GM21360 (cell line): ENCODE measurements at regions not wholly inside any gene's neighbourhood (a gene's known extent, or its start where the extent isn't known, plus 50 kb on each side); places are given as distances from the start of the nearest gene placed in this dataset.
"Not testable (repeated sequence)": the region's sequence is repeated elsewhere in the genome, so short reads cannot be mapped to it uniquely, and the experiment has no call there.

Experiments
- ATAC-seq: cut with Tn5 transposase; IDR thresholded peaks from one replicate; pipeline ENCODE4 v1.9.1; 2021; ENCODE audit warnings: mild to moderate bottlenecking, moderate library complexity; ENCODE audit not compliant: unreplicated experiment

DNA sequence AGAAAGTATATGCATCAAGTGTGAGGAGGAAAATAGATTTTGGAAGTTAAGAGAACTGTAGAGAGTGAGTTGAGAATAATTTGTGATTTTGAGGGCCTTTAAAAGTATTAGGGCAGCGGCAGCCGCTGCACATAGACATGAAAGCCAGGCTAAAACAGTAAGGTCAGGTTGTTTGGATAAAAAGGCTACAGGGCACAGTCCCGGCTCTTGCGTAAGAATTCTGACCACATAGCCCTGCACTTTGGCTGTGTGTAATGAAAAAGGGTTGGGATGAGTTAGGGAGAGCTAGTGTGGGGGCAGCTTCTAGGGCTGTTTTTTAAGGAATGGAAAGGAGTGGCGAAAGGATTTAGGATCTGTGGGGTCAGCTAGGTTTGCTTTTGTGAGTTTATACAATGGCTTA is 130.8 kb downstream of the CCDC71L start:
- ATAC-seq: not testable (repeated sequence)

DNA sequence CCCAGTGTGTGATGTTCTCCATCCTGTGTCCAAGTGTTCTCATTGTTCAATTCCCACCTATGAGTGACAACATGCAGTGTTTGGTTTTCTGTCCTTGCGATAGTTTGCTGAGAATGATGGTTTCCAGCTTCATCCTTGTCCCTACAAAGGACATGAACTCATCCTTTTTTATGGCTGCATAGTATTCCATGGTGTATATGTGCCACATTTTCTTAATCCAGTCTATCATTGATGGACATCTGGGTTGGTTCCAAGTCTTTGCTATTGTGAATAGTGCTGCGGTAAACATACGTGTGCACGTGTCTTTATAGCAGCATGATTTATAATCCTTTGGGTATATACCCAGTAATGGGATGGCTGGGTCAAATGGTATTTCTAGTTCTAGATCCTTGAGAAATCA is 134.3 kb downstream of the CCDC71L start:
- not testable (repeated sequence) for ATAC-seq

DNA sequence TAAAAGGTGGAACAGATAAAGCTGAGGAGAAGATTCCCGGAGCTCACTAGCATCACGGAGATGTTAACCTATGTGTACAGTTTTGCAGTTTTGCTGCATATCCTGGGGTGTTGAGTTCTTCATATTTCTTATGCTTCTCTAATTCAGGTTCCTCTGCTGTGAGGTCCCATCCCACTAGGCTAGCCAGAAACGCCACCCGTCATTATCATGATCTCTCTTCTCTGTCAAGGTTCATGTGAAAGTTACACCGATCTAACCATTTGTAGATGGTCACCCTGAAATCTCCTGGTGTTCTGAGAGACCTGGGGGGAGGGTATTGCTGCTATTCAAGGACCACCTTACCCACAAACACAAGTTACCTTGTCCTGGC is 136.3 kb downstream of the CCDC71L start:
- no peak for ATAC-seq

DNA sequence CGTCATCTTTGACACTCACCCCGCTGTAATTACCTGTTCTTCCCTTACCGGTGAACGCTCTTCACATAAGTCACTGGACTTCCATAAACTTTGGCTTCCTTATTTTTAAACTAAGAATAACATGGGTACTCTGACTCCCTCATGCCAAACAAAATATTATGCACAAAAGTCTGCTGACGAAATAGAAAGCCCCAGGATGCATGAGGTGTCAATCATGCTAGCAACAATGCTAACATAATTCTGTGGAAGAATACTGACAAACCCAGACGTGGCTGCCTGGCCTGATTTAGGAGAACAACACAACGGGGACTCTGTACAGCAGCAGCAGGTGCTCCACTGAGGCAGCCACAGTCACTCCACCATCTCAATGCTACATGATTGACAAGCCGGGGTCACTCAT is 137.5 kb downstream of the CCDC71L start:
- ATAC-seq: no peak

DNA sequence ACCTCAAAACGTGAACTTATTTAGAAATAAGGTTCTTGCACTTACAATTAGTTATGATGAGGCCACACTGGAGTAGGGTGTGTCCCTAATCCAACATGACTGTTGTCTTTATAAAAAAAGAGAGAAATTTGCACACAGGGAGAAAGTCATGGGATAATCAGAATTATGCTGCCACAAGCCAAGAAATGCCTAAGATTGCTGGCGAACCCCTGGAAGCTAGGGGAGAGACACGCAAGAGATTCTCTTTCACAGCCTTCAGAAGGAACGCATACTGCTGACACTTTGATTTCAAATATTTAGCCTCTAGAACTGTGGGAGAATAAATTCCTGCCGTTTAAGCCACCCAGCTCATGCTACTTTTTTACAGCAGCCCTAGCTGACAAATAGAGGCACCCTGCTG is 138.3 kb downstream of the CCDC71L start:
- ATAC-seq: no peak

DNA sequence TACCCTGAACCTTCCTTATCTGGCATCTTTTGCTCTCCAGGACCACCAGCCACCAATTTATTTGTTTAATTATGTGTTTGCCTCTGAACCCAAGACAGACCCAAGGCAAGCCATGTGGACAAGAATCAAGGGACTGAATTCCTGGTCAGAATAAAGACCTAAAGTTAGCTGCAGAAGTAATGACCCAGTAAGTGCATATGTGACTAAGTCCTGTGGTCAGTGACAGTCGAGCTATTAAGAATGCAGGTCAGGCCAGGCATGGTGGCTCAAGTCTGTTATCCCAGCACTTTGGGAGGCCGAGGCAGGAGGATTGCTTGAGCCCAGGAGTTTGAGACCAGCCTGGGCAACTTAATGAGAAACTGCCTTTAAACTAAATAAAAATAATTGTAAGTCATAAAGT is 139.4 kb downstream of the CCDC71L start:
- ATAC-seq: no peak

DNA sequence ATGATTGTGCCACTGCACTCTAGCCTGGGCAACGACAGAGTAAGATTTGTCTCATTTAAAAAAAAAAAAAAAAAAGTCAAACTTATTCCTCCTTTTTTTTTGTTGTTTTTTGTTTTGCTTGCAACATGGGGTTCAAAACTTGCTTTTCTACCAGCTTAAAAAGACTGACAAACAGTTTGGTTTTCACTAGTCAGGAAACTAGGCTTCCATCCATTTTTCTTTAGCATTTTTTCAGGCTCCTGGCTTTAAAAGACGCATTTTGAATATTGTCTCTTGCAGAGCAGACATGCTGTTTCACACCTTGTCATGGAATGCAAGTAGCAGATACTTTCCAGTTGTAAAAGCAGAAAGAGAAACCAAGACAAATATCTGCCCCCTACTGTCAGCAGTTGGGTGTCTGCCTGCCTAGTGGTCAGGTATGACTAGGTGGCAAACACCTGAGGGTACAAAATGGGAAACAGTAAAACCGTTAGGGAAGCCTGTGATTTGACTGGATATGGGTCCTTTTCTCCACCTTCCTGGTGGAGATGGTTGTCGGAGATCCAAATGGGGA is 139.9 kb downstream of the CCDC71L start:
- ATAC-seq: no peak

DNA sequence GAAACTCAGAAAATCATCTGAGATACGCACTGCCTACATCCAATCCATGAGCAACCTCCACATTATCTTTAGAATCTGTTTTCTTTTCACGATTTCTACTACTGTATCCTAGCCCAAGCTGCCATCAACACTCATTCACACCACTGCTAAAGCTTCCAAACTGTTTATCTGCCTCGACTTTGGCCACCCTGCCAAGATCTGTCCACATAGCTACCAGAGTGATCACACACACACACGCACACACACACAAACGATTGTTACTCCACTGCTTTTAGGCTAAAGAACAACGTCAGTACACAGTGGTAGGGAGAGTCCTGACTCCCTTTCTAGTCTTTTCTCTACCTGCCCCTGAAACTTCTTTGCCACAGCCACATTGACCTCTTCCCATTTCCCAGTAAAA is 142.0 kb downstream of the CCDC71L start:
- ATAC-seq: no peak

DNA sequence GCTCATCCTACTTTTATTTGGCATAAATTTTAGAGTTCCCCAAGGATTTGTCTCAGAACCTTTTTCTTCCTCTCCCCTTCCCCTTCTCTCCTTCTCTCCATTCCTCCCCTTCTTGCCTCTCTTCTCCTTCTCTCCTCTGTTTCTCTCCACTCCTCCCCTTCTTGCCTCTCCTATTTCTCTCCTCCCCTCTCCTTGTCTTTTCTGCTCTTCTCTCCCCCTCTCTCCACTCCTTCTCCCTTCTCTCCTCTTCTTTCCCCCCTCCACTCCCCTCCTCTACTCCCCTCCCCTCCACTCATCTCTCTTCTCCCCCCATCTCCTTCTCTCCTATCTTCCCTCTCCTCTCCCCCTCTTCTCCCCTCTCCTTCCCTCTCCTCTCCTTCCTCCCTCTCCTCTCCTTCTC is 142.7 kb downstream of the CCDC71L start:
- ATAC-seq: no peak

DNA sequence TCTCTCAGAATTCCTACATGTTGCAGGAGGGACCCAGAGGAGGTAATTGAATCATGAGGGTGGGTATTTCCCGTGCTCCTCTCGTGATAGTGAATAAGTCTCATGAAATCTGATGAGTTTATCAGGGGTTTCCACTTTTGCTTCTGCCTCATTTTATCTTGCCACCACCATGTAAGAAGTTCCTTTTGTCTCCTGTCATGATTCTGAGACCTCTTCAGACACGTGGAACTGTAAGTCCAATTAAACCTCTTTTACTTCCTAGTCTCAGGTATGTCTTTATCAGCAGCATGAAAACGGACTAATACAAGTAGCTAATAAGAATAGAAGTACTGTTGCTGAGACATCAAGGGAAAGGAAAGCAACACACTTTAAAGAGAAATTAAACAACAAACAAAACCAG is 143.4 kb downstream of the CCDC71L start:
- no peak for ATAC-seq

DNA sequence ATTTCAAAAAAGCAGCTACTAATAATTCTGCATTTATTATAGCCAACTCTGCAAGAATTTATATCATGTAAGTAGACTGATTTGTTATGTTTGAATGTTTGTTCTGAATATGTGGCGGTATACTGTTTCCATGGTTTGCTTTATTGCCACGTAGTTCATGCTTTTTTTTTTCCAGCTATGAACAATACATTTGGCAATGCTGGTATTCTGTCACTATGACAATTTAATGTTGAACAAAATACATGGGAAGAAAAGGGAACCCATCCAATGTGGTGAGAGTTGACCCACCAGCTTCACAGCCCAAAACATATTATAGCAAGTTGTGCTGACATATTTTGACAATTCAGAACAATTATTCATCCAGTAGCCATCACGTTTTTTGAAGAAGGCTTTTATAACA is 145.6 kb downstream of the CCDC71L start:
- no peak for ATAC-seq

DNA sequence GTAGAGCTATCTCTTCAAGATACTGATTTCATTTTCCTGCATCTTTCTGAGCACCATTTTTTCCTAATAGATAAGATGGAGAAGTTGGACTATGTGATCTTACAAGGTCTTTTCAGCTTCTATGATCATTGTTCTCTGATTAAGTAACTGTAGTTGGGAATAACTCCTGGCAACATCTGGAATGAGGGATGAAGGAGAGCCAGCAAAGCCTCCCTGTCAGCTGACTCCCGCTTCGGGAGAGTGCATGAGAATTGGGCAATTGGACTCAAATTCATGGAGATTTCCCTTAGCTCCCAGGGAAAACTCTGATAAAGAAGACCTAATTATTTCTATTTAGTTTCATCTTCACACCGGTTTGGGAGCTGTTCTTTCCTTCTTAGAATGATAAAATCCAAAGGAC is 146.1 kb downstream of the CCDC71L start:
- ATAC-seq: no peak

DNA sequence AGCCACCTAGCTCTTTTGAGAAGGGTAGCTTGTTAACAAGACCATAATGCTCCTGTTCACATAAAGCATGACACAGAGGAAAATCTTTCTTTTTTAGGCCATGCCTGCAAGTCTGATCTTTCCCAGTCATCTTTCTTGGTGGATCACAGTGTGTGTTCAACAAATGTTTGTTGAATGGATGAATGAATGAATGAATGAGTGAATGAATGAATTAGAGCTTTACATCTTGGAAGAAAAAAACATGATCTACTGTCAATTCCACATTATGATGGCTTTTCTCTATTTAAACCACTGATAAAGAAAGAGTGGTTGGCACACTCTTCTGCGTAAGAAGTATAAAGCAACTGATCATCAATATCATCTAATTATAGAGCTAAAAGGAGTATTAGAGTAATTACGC is 148.7 kb downstream of the CCDC71L start:
- no peak for ATAC-seq

DNA sequence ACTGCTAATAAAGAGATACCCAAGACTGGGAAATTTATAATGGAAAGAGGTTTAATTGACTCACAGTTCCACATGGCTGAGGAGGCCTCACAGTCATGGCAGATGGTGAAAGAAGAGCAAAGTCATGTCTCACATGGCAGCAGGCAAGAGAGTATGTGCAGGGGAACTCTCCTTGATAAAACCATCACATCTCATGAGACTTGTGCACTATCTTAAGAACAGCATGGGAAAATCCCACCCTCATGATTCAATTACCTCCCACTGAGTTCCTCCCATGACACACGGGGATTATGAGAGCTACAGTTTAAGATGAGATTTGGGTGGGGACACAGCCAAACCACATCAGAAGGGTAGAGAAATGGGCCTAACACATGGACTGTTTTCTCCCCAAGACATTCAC is 156.3 kb downstream of the CCDC71L start:
- ATAC-seq: no peak

DNA sequence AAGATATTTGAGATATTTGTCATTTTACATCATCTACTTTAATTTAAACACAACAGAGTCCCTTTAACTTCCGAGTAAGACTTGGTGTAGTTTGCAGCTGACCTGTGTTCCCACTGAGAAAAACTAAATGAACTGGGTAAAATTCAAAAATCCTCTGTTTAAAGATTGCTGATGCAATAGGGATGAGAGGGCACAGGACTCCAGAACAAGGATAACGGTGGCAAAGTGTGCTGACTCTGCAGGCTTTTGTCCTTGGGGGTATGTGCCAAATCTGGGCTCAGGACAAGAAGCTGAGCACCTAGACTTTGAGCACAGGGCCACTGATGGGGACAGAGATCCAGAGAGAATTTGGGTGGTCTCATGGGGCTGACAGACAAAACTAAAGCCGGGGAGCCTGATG is 156.8 kb downstream of the CCDC71L start:
- ATAC-seq: no peak

DNA sequence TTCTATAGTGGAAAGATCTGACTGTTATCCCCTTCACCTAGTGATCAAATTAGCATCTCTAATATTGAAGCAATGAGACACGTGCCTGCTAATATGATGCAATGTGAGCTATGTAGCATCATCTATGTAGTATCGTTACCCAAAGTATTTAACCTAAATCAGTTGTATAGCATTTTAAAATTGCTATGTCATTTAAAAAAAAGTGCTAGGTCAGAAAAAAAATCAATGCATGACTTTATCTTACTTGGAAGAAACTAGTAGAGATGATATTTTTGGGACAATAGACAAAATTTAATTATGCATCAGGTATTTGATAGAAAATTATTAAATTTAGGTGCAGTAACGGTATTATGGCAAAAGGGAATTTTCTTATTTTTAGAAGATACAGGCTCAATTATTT is 157.3 kb downstream of the CCDC71L start:
- ATAC-seq: no peak

DNA sequence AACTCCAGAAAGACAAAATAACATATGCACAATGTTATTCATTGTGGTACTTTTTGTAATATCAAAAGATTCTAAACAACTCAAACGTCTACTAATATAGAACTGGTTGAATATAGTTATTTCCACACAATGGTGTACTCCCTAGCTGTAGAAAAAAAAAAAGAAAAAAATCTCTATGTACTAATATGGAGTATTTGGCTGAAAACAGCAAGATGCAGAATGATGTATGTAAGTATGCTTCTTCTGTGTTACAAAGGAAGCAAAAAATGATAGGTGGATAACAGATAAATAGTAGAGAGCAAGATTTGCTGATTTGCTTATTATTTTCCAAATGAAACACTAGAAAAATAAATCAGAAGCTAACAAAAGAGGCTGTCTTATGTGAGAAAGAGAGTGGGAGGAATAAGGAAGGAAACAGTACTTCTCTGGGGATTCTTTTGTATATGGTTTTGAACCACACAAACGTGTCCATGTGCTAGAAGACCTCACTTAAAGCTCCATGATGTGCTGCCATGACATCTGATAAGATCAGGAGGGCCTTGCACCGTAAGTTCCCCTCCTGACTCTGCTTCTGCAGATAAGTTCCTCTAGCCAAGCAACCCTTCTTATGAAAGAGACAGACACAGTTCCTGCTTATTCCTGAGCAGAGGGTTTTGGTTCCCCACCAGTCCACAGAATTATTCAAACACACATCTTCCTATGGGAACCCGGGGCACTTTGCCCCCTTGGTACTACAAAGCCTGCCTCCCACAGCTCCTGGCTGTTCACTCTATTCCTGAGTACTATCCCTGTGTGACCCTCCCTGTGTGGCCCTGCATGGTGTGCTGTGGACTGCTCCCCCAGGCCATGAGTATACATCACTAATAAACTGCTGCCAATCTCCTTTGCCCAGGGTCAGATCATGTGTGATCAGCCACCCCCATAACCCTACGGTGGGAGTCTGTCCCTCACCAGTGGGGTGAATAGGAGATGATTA is 159.1 kb downstream of the CCDC71L start:
- no peak for ATAC-seq

DNA sequence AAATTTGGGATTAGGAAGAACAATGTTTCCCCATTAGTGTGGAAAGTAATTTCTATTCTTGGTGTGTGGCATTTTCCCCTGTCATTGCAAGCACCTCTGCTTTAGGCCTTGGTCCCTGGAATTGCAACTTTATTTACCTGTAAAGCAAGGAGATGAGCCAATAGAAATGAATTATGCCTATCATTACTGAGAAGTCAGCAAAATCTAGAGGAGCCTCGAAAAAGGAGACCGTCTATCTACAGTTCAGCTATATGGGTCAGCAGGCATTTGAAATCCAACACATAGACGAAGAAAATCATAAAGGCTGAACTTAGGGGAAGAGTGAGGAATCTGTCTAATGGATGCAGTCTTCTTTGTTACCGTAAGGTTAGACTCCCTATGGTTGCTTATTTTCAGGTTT is 161.1 kb downstream of the CCDC71L start:
- no peak for ATAC-seq

DNA sequence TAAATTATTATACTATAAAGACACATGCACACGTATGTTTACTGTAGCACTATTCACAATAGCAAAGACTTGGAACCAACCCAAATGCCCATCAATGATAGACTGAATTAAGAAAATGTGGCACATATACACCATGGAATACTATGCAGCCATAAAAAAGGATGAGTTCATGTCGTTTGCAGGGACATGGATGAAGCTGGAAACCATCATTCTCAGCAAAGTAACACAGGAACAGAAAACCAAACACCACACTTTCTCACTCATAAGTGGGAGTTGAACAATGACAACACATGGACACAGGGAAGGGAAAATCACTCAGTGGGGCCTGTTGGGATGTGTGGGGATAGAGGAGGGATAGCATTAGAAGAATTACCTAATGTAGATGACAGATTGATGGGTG is 163.0 kb downstream of the CCDC71L start:
- ATAC-seq: not testable (repeated sequence)

DNA sequence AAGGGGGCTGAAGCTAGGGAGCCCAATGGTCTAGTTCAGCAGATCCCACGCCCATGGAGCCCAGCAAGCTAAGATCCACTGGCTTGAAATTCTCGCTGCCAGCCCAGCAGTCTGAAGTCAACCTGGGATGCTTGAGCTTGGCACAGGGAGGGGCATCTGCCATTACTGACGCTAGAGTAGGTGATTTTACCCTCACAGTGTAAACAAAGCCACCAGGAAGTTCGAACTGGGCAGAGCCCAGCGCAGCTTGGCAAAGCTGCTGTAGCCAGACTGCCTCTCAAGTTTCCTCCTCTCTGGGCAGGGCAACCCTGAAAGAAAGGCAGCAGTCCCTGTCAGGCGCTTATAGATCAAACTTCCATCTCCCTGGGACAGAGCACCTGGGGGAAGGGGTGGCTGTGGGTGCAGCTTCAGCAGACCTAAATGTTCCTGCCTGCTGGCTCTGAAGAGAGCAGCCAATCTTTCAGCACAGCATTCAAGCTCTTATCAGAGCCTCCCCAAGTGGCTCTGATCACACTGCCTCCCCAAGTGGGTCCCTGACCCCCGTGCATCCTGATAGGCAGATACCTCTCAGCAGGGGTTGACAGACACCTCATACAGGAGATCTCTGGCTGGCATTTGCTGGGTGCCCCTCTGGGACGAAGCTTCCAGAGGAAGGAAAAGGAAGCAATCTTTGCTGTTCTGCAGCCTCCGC is 167.8 kb downstream of the CCDC71L start:
- no peak for ATAC-seq

DNA sequence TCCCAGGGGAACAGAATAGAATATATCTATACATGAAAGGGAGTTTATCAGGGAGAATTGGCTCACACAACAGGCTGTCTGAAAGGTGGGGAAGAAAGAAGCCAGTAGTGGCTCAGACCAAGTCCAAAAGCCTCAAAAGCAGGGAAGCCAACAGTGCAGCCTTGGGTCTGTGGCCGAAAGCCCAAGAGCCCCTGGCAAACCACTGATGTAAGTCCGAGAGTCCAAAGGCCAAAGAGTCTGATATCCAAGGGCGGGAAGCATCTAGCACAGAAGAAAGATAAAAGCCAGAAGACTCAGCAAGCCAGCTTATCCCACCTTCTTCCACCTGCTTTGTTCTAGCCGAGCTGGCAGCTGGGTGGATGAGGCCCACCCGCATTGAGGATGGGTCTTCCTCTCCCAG is 172.5 kb downstream of the CCDC71L start:
- ATAC-seq: no peak

DNA sequence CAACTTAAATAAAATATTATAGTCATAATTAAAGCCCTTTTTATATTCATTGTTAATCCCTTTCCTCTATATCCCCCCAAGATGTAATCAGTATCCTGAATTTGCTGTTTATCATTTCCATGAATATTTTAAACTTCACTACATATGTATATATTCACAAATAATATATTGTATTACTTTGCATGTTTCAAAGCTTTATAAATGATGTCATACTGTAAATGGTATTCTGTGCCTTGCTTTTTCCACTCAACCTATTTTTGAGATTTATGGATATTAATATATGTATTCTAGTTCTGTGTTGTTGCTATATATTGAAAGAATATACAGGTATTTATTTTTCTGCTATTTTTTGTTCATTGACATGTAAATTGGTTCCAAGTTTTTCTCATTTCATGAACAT is 173.1 kb downstream of the CCDC71L start:
- no peak for ATAC-seq
